Keratinocyte (primary cell): ENCODE measurements at regions not wholly inside any gene's neighbourhood (a gene's known extent, or its start where the extent isn't known, plus 50 kb on each side); places are given as distances from the start of the nearest gene placed in this dataset.
A peak's percentile ranks its signal among the peaks of the same experiment; 100 is the strongest.

ENCODE experiments used
- DNase-seq: peaks from one replicate; pipeline ENCODE4 v3.0.0-alpha.2; 2011; ENCODE audit warnings: low read depth, missing footprints, low spot score
- FAIRE-seq: peaks from 2 replicates; lab custom pipeline; 2011; peaks lifted over from hg19 to GRCh38; lab: Jason Lieb, UNC
- H2AFZ ChIP-seq: 2 replicates; pipeline ENCODE4 v1.6.0; 2012; ENCODE audit warnings: low read length, control low read depth, inconsistent platforms; ENCODE audit not compliant: control insufficient read depth
- H3K27ac ChIP-seq: 2 replicates; pipeline ENCODE4 v1.5.1; 2011; ENCODE audit warnings: low read length; ENCODE audit not compliant: control insufficient read depth, insufficient read depth
- H3K27me3 ChIP-seq: 3 replicates; pipeline ENCODE4 v1.6.0; 2011; ENCODE audit warnings: low read length; ENCODE audit not compliant: control insufficient read depth, insufficient read depth; ENCODE audit errors: extremely low read depth
- H3K36me3 ChIP-seq, 2 experiments: 2 replicates in 1 of 2; 3 replicates in 1 of 2; pipeline ENCODE4 v1.5.1; 2011; ENCODE audit warnings: low read length in 2 of 2, mild to moderate bottlenecking in 1 of 2; ENCODE audit not compliant: control insufficient read depth in 2 of 2, insufficient read depth in 2 of 2; ENCODE audit errors: extremely low read depth in 1 of 2
- H3K4me1 ChIP-seq: 3 replicates; pipeline ENCODE4 v1.5.1; 2011; ENCODE audit warnings: low read length; ENCODE audit not compliant: control insufficient read depth, insufficient read depth; ENCODE audit errors: extremely low read depth
- H3K4me2 ChIP-seq: 3 replicates; pipeline ENCODE4 v1.6.0; 2011; ENCODE audit warnings: low read depth, low read length; ENCODE audit not compliant: control insufficient read depth, insufficient read depth; ENCODE audit errors: extremely low read depth
- H3K4me3 ChIP-seq, 3 experiments: fragments of 200-600 bp in 1 of 3; sonication (generic) in 1 of 3; 2 replicates in 2 of 3; 3 replicates in 1 of 3; pipeline ENCODE4 v1.5.1; 2011 to 2016; ENCODE audit warnings: low read length in 3 of 3, mild to moderate bottlenecking in 3 of 3, control low read depth in 2 of 3, inconsistent platforms in 1 of 3, low read depth in 1 of 3, mixed read lengths in 1 of 3, mixed run types in 1 of 3, moderate library complexity in 1 of 3; ENCODE audit not compliant: control insufficient read depth in 2 of 3, insufficient read depth in 2 of 3; ENCODE audit errors: extremely low read depth in 1 of 3
- H3K79me2 ChIP-seq: 2 replicates; pipeline ENCODE4 v1.6.0; 2012; ENCODE audit warnings: low read length; ENCODE audit not compliant: control insufficient read depth, insufficient read depth
- H3K9ac ChIP-seq: 3 replicates; pipeline ENCODE4 v1.6.0; 2011; ENCODE audit warnings: low read length; ENCODE audit not compliant: control insufficient read depth, insufficient read depth; ENCODE audit errors: extremely low read depth
- H3K9me1 ChIP-seq: 3 replicates; pipeline ENCODE4 v1.6.0; 2011; ENCODE audit warnings: low read length; ENCODE audit not compliant: control insufficient read depth, insufficient read depth; ENCODE audit errors: extremely low read depth
- H3K9me3 ChIP-seq: 2 replicates; pipeline ENCODE4 v1.5.1; 2012; ENCODE audit warnings: low read depth, low read length; ENCODE audit not compliant: control insufficient read depth
- H4K20me1 ChIP-seq: 3 replicates; pipeline ENCODE4 v1.6.0; 2011; ENCODE audit warnings: low read length; ENCODE audit not compliant: control insufficient read depth, insufficient read depth; ENCODE audit errors: extremely low read depth
- CTCF ChIP-seq, 3 experiments: IDR thresholded peaks in 1 of 3; conservative IDR thresholded peaks in 1 of 3; optimal IDR thresholded peaks in 1 of 3; 2 replicates in 2 of 3; 3 replicates in 1 of 3; pipeline versions ENCODE3 to v1.5.1; 2011; ENCODE audit warnings: low read length in 3 of 3, mild to moderate bottlenecking in 3 of 3, moderate library complexity in 2 of 3, control low read depth in 1 of 3, inconsistent platforms in 1 of 3; ENCODE audit not compliant: insufficient read depth in 2 of 3; ENCODE audit errors: extremely low read depth in 1 of 3
- EZH2 ChIP-seq: IDR thresholded peaks from one replicate; pipeline ENCODE4 v1.6.1; 2012; ENCODE audit warnings: inconsistent platforms, mild to moderate bottlenecking, low read length, moderate library complexity
- dilution Hi-C: fragments of 300-500 bp; cut with MboI; formaldehyde crosslinking; loops from one replicate; pipeline ENCODE4 v1.7.0; 2020; ENCODE audit warnings: low sequenced_read_pairs; ENCODE audit not compliant: extremely low pct_ligation_motif_present

GRCh38 chr18:73711256-73711655, 436.4 kb downstream of the FBXO15 start:
- H2AFZ ChIP-seq, result no peak overlapping the region
- no peaks in the 10 kb centered on the region for H3K36me3 ChIP-seq
- no peaks in the 10 kb centered on the region for H3K4me1 ChIP-seq
- no peak overlapping the region for H3K4me3 ChIP-seq
- DNase-seq, result no peak
- no peaks in the 10 kb centered on the region for H3K9me3 ChIP-seq
- no peaks in the 10 kb centered on the region for H4K20me1 ChIP-seq
- H3K4me2 ChIP-seq, result no peak overlapping the region
- no peaks in the 10 kb centered on the region for H3K9me1 ChIP-seq
- no peak overlapping the region for H3K9ac ChIP-seq
- H3K79me2 ChIP-seq, result no peaks in the 10 kb centered on the region
- TF ChIP-seq EZH2, result no peak
- no peak for TF ChIP-seq CTCF (optimal IDR thresholded peaks at IDR 0.05 in 1 of 3, IDR thresholded peaks at IDR 0.05 in 1 of 3, conservative IDR thresholded peaks at IDR 0.05 in 1 of 3; ENCODE audit: extremely low read depth in 1 of 3, insufficient read depth in 2 of 3, low read length in 3 of 3)
- peak; percentile 53 for FAIRE-seq
- dilution Hi-C loops, result no loop called here
- H3K27me3 ChIP-seq, result no peaks in the 10 kb centered on the region
- H3K27ac ChIP-seq, result no peak overlapping the region

GRCh38 chr18:73708591-73708990, 439.0 kb downstream of the FBXO15 start:
- Histone ChIP-seq H3K9me1 (no peaks in the 10 kb centered on the region), H3K9ac (no peak overlapping the region), H3K4me3 (no peak overlapping the region), H3K36me3 (no peaks in the 10 kb centered on the region), H3K4me1 (no peaks in the 10 kb centered on the region), H3K79me2 (no peaks in the 10 kb centered on the region), H3K27me3 (no peaks in the 10 kb centered on the region), H3K27ac (no peak overlapping the region), H4K20me1 (no peaks in the 10 kb centered on the region), H3K9me3 (no peaks in the 10 kb centered on the region), H3K4me2 (no peak overlapping the region), H2AFZ (no peak overlapping the region)
- TF ChIP-seq CTCF (optimal IDR thresholded peaks at IDR 0.05 in 1 of 3, IDR thresholded peaks at IDR 0.05 in 1 of 3, conservative IDR thresholded peaks at IDR 0.05 in 1 of 3; ENCODE audit: extremely low read depth in 1 of 3, insufficient read depth in 2 of 3, low read length in 3 of 3) (no peak), EZH2 (no peak)
- dilution Hi-C loops, result no loop called here
- FAIRE-seq (no peak), DNase-seq (no peak)
